NCI-H69 (cell line): ENCODE measurements at regions not wholly inside any gene's neighbourhood (a gene's known extent, or its start where the extent isn't known, plus 50 kb on each side); places are given as distances from the start of the nearest gene placed in this dataset.
A peak's percentile ranks its signal among the peaks of the same experiment; 100 is the strongest.
"Not testable (repeated sequence)": the region's sequence is repeated elsewhere in the genome, so short reads cannot be mapped to it uniquely, and the experiment has no call there.

ENCODE experiments used
- DNase-seq: peaks from one replicate; lab custom pipeline; 2025; lab: John Stamatoyannopoulos, UW

DNA sequence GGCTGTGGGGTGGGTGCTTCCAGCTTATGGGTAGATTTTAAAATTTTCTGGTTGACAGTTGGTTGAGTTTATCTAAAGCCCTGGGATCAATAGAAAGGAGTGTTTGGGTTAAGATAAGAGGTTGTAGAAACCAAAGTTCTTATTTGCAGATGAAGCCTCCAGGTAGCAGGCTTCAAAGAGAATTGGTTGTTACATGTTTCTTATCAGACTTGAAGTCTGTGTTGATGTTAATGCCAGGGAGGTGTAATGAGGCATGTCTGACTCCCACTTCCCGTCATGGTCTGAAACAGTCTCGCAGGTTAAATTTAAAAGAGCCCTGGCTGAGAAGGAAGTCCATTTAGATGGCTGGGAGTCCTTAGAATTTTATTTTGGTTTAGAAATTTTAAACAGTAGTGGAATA lies 165.2 kb upstream of the TMEM72 start:
- DNase-seq = no peak

- no peak for DNase-seq
Observed at GRCh38 chr10:44747593-44748172, 163.5 kb upstream of the TMEM72 start.

DNA sequence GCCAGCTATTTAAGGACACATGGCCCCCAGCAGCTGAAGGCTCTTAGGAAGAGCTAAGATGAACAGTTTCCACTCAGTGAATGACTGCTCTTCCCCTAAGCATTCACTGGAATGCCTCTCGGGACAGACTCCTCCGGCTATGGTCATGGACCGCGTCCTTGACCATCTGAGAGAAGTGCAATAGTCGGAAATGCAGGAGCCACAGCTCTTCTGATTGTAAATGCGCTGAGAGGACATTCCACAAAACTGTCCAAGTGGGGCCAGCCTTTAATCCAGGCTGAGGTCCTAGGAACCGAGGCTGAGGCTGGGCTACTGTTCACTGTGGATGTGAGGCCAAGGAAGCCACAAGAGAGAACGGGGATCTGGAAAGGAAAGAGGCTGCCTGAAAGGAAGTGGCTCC lies 162.0 kb upstream of the TMEM72 start:
- DNase-seq = no peak

- DNase-seq = peak; percentile 14
Observed at GRCh38 chr10:44752451-44753441, 158.4 kb upstream of the TMEM72 start.

DNA sequence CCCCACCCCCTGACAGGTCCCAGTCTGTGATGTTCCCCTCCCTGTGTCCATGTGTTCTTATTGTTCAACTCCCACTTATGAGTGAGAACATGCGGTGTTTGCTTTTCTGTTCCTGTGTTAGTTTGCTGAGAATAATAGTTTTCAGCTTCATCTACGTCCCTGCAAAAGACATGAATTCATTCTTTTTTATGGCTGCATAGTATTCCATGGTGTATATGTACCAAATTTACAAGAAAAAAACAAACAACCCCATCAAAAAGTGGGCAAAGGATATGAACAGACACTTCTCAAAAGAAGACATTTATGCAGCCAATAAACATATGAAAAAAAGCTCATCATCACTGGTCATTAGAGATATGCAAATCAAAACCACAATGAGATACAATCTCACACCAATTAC lies 156.8 kb upstream of the TMEM72 start:
- not testable (repeated sequence) for DNase-seq

DNA sequence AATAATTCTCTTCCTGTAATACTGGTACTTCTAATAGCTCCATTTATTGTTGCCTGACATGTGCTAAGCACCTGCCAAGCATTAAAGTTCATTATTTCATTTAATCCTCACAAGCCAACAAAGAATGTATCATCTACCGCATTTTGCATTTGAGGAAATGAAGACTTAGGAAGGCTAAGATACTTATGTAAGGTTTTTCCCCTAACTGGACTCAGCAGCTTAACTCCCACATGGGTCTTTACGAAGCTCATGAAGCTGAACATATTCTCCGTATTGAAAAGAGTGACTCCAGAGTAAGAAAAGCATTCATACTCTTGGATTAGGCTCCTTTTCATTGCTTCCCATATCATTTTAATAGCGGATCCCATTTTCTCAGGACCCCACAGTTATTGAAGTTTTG lies 155.7 kb upstream of the TMEM72 start:
- no peak for DNase-seq

DNA sequence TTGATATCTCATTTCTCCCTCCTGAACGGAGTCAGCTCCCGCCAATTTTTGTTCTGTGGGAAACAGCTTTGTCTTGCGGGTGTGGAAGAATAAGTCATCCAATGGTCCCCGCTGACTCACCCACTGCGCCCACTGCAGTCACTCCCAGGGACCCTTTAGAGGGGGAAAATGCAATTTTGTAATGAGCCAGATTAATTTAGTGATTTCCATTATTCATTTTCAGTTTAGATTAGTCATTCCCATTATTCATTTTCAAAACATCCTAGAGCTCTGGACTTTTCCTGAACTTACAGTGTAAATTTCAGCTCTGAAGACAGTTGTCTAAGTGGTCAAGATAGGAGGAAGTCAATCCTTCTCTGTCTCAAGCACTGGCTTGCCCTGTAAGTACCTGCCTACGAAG lies 154.9 kb upstream of the TMEM72 start:
- DNase-seq = no peak

GRCh38 chr10:44757551-44758205 lies 153.5 kb upstream of the TMEM72 start:
- no peak for DNase-seq

GRCh38 chr10:44759122-44759521 lies 152.0 kb upstream of the TMEM72 start:
- no peak for DNase-seq

DNA sequence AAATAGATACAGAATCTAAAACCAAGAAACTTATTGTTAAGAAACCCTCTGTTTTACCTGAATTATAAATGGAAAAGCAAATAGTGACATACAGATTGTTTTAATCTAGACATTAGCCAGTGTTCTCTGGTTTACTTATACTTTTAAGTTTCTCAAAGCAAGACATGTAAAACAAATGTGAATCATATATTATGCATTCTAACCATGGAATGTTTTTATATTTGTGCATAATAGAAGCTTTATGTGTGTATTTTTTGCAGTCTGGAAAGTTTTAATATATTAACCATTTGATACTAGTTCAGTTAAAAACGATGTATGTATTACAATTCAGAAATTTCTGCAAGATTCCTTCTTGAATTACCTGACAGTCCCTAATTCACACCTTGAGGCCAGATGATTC lies 150.6 kb upstream of the TMEM72 start:
- DNase-seq = no peak

DNA sequence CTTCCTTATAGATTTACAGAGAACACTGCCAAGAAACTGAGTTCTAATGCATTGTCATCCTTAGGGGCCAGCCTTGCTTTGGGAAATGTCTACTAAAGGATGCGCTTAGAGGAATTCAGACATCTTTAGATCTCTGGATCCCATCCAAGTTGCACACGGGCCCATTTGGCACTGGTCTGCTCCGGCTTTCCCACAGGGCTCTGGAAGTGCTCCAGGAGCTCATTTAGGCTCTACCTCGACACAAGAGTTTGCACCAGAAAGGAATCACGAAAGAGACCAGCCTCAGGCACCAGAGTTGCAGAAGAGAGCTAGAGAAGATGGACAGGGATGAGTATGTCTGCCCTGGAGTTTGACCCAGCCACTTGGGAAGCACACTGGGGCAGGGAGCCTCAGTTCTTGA lies 150.1 kb upstream of the TMEM72 start:
- no peak for DNase-seq

DNA sequence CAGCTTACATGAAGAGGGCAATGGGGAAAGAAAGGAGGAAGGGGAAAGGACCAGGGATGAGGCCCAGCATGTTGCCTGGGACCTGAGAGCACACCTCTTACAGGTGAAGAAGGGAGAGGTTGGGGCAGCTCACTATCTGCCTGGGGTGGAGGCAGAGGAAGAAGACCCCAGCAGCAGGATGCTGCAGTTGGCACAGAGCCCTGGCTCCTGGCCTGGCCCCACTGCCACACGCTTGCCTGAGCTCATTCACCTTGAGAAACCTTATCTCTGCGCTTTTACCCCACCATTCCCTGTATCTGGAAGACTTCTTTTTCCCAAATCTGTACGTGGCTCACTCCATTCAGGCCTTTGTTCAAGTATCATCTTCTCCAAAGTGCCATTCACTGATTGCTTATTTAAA lies 147.8 kb upstream of the TMEM72 start:
- DNase-seq = no peak

- no peak for DNase-seq
Observed at GRCh38 chr10:44765299-44765698, 145.8 kb upstream of the TMEM72 start.

GRCh38 chr10:44766631-44767030 lies 144.5 kb upstream of the TMEM72 start:
- no peak for DNase-seq

DNA sequence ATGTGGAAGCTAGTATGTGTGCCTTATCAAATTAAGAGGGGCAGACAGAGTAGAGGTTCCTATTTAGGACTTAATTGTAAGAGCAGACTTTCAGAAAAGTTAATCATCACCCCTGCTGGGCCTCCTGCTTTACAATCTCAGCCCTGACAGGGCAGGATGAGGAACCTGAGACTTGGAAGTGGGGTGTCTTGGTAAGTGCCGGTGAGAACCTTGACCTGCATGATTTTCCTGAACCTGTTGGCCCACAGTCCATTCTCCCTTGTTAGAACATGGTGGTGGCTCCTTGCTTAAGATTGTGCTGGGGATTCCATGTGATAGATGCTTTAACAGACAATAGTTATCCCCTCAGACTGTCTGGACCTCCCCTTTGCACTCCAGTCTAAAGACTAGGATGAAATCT lies 141.7 kb upstream of the TMEM72 start:
- DNase-seq = no peak

DNA sequence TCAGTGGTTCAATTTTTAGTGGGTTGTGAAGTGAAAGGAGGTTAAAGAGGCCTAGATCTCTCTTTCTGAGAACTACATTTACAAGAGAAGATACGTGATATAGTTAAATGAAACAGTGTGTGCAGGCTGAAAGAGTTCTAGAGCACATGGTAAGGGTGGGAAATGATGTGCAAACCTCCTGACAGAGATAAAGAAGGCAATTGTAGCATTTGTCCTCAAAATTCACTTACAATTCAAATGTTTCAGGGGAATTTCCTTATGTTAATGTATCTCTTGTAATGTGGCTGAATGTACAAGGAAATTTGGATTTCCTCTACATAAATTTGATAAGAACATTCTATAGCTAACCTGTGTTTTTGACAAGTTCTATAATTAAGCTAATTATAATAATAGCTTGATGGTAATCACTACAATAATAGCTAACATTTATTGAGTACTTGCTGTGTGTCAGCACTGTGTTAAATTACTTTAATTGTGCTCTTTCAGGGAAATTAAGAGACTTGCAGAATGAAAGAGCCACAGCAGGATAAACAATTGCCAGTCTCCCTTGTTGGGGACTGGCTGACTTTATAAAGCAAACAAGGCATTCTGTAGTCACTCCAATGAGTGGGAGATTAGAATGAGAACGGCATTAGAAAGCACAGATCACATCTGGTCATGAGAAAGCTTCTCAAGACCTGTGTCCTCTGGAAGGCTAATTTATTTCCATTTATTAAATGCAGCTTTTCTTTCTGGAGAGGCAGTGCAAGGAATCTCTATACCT lies 139.7 kb upstream of the TMEM72 start:
- DNase-seq = peak; percentile 30

GRCh38 chr10:44773565-44773964 lies 137.6 kb upstream of the TMEM72 start:
- DNase-seq = no peak

DNA sequence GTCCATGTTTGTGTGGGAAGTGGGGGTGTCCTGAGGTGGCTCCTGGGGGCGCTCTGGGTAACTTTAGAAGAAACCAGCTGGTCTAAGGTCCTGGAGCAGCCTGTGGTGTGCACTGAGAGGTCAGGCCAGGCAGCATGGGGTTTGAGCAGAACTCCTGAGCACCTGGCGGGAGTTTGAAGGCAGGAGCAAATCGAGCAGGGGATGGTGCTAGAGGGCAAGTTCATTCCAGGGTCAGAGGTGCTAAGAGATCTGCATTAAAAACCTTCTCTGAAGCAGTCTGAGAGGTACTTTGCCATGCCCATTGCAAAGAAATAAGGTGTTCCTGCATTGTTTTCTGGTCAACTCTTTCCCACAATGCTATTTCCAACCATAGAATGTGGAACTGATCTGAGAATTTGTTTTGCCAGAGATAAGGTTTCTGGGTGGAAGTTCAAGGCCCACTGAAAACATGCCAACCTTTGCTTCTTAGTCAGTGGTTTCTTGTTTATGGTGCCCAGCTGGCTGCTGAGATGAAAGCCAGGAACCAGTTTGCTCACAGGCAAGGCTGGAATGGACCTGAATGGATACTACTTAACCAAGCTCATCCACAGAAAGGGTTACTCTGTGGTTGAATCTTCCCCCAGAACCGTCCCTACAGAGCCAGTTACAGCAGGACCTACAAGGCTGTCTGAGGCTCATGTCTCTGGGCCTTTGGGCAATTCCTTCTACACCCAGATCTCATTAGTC lies 136.3 kb upstream of the TMEM72 start:
- no peak for DNase-seq

DNA sequence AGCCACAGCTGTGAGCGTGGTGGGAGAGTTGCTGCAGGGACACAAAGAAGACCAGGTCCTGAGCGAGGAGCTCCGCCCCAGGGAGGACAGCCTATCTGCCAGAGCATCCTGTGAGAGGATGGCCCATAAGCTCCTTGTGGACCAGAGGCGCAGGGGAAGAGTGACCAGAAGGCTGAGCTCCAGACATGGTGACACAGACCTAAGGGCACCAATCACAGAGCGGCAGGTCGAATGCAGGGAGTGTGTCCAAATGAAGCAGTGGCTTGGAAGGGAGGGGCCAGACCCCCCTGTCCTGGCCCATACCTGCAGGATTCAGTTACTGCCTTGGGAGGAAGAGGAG lies 135.8 kb upstream of the TMEM72 start:
- DNase-seq = no peak

GRCh38 chr10:44776181-44776580 lies 135.0 kb upstream of the TMEM72 start:
- no peak for DNase-seq

DNA sequence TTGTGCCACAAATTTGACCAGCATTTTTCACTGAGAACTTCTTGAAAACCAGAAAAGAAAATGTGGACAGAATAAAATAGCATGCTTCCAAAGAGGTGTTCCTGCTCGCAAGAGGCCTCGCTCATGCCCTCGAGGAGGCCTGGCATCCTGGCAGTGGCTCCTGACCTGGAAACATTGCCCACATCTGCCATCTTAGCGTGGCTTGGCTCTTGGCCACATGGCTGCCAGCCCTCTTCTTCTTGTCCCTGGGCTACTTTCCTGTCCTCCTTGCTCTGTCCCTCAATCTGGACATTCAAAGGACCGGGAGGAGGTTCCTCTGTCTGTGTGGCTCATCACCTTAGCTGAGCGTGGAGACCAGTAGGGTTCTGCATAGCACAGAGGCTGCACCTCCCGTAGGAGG lies 131.6 kb upstream of the TMEM72 start:
- DNase-seq = no peak

DNA sequence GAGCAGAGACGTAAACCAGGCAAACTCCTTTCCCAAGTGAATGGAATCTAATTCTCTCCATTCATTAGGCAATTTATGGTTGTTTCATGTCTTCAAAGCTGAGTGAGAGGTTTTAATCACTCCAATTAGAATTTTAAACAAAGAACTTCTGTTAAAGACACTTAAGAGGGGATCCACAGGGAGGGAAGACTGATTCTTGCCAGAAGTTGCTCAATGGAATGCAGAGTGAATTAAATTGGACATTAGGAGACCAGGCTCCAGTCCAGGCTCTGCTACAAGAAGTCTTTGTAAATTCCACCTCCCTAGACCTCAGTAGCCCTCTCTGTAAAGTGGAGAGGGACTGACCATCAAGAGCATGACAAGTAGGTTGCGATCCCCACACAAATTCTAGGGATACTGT lies 130.7 kb upstream of the TMEM72 start:
- no peak for DNase-seq
